Stimulated activated CD4-positive, alpha-beta T cell treated with anti-CD3 and anti-CD28 coated beads, Interleukin-1b, Interleukin-23, amount 100 ng/mL, for 1 hour (primary cell): ENCODE measurements at regions not wholly inside any gene's neighbourhood (a gene's known extent, or its start where the extent isn't known, plus 50 kb on each side); places are given as distances from the start of the nearest gene placed in this dataset.

Experiments used
- DNase-seq, 2 donors: peaks; one replicate each; pipeline ENCODE4 v3.0.0-alpha.2; 2020; ENCODE audit warnings: low read depth in 2 of 2

DNA sequence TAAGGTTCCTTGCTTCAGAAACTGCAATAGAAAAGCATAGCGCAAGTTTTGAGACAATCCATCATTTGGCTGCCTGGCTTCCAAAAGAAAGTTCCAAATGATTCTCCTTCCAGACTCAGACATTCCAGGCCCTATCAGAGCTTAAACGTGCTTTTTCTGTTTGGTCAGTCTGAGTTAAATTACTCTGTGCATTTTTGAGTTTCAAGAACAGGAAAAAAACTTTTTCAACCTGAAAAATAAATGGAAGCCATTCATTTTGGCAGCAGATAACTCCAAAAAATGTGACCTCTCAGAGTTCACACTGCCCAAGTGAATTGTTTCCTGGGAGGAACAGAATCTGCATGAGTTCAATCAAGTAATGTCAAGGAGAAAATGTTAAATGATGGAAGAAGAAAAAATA lies 354.2 kb downstream of the CXCL12 start:
- no peak for DNase-seq

- no peak for DNase-seq
These were observed 354.8 kb downstream of the CXCL12 start for GRCh38 chr10:44030132-44030531.

DNA sequence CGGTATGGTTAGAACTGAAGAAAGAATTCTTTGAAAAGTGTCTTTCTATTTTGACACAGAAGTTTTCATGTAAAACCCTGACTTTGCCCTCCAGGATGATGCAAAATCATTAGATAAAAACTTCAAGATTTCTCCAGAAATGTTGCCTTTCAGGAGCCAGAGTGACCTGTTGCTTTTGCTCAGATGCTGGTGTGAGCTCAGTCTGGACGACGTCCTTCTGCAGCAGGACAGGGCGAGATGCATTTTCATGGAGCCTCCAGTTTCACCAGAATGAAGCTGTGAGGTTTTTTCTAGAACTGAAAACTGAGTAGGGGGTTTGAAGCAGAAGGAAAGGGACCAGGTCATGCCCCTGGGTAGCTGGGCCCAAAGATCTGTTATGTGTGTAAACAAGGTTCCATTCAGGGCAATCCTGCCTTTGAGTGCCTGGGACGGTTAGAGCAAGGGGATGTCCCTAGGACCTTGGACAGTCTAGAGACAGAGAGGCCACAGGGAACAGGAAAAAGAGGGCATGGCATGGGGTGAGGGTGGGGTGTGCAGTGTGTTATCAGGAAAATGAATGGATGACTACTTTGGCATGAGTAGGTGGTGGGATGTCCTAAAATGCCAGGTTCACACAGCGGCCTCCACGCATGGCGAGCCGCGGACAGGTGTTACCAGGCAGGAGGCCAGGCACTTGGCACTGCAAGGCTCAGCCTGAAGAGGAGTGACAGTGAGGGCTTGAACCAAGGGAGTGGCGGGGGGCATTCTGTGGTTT lies 356.3 kb downstream of the CXCL12 start:
- no peak for DNase-seq

GRCh38 chr10:44024356-44025116 lies 360.4 kb downstream of the CXCL12 start:
- DNase-seq, result no peak

GRCh38 chr10:44023517-44023916 lies 361.4 kb downstream of the CXCL12 start:
- DNase-seq, result no peak

DNA sequence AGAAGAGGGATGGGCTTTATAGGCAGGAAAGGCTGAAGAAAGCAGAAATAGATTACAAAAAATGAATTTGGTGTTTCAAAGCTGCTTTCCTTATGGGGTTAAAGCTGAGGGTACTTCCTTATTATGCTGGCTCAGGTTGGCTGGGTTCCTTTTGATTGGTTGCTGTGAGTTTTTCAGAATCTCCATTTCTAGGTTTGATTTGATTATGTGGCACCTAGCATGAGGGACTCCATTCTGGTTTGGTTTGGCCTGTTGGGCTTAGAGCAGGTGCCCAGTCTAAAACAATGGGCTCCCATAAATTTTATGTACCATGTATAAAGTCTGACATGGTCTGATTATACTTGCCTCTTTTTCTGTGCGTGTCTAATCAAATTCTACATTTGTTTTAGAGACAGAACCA lies 362.7 kb downstream of the CXCL12 start:
- no peak for DNase-seq

DNA sequence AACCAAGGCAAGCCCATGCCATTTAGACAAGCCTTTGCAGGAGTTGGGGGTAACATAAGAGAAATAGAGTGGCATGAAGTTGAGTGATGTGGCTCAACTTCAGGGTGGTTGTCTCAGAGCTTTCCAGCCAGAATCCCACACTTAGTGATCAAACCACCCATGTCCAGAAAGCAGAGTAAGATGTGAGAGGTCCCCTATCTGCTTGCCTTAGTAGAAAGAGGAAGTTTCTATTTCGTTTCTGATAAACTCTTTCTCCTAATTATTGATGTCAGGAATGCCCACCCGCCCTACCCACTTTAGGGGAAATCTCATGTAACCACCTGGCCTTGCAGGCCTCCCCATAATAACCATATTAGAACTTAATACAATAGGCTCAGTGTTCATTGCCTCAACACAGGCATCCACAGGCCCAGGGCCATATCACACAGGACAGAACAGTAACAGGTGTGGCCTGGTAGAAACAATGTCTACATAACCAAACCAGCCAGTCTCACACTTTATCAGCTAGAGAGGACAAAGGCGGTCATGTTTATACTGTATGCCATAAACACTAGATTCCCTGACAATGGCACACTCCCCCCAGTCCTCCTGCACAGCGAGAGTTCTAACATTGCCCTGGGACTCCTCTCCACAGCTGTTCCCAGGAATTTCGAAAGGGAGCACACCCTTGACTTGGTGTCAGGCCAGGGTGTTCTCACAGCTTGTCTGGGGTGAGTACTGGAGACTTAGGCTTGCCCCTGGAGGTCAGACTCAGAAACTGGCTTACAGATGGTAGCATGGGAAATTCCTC lies 364.4 kb downstream of the CXCL12 start:
- DNase-seq, result no peak

DNA sequence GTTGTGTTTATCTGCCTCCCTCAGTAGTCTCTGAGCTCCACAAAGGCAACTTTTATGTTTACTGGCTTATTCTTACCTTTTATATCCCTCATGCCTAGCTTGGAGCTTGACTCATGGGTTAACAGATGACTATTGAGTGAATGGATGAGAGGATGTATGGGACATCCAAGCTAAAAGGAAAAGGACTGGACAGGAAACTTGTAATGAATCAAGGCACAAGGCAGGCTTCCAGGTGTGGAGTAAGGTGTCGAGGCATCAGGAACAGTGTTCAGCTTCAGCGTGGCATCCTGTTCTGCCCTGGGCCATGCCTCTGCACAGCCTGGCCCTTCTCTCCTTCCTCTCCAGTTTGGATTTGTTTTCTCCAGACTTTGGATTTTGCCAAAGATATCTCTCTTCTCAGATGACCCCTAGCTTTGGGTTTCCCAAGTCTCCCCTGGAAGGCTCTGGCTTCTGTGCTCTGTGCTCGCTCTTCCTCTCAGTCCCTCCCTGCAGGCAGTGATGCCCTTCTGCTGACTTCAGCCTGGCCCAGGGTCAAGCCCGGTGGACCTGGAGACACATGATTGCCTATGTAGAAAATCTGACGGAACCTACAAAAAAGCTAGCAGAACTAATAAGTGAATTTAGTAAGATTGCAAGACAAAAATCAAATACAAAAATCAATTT lies 367.3 kb downstream of the CXCL12 start:
- no peak for DNase-seq

GRCh38 chr10:44016589-44017482 lies 368.1 kb downstream of the CXCL12 start:
- no peak for DNase-seq

- no peak for DNase-seq
These were observed 367.2 kb upstream of the ZNF32 start for GRCh38 chr10:44015702-44016500.

GRCh38 chr10:44014644-44015250 lies 366.1 kb upstream of the ZNF32 start:
- DNase-seq, result no peak

DNA sequence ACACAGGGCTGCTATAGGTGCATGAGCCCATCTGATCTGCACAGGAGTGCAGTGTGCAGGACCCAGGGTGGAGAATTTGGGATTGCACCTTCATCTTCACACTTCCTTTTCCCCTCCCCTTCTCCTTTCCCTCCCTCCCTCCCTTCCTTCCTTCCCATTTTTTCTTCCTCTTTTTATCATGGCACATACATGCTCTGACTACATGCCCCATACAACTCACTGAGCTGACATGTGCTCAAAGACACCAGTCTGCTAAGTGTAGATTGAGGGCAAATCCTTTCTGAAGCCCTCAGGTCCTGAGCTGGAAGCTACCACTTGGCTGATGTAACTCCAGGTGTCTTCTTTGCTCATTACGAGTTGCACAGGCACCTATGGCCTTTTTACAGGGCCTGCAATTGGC lies 365.3 kb upstream of the ZNF32 start:
- no peak for DNase-seq

DNA sequence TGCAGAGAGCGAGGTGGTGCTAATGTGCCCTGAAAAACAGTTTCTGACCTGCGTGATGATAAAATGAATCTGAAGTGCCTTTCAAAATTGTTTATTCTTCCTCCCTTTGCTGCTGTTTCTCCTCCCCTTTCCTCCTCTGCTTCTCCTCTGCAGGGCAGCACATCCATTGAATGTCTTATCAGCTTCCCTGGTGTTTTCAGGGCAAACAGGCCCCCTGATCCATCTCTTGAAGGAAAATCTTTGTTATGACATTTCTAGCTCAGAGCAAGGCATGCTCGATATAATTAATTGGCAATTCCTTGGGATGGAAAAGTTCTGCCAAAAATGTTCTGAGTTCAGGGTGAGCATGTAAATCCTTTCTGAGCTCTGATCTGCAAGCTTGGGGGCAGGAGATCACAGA lies 364.2 kb upstream of the ZNF32 start:
- DNase-seq, result no peak

DNA sequence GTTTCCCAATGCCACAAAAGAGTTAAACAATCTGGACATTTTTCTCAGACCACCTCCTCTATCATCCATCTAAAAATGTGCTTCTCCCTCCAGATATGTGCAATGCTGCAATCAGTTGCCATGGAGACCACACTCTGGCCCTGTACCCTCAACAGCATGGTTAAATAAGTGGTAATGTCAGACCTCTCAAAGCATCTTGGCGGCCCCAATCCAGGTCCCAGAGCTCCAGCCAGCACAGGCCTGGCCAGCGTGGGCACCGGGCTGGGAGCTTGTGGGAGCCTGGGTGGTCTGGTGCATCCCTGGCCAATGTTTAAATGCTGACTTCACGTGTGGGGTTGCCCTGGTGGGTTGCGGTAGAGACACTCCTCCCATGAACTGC lies 362.9 kb upstream of the ZNF32 start:
- DNase-seq, result no peak

DNA sequence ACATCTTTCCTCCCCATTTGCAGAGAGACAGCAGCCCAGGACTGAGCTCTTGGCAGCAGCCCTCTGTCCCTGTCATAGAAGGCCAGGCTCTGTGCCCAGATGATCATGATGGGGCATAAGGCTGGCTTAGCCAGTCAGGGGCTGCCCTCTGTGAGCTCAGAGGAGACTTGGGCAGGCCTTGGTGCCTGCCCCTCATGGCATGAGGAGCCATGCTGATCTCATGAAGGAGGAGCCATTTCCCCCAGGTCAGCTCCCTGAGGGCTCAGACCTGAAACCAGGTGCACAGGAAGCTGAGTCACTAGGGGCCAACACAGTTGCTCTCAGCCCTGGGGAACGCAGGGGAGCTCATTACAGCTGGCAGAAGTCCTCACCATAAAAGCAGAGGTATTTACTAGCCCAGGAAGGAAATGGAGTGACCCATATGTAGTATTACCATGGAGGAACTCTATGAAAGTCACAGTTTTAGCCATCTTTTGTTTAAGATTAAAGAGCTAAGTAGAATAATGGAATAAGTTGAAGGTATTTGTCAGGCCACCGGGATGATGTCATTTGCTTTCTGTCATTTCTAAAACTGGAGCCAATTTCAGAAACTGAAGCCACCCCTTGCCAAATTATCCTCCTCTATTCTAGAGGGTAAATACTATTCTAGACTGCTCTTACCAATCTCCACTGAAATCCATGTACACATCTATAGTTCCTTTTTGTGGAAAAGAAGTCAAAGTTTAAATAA lies 362.4 kb upstream of the ZNF32 start:
- no peak for DNase-seq

GRCh38 chr10:44009891-44010632 lies 361.4 kb upstream of the ZNF32 start:
- no peak for DNase-seq

DNA sequence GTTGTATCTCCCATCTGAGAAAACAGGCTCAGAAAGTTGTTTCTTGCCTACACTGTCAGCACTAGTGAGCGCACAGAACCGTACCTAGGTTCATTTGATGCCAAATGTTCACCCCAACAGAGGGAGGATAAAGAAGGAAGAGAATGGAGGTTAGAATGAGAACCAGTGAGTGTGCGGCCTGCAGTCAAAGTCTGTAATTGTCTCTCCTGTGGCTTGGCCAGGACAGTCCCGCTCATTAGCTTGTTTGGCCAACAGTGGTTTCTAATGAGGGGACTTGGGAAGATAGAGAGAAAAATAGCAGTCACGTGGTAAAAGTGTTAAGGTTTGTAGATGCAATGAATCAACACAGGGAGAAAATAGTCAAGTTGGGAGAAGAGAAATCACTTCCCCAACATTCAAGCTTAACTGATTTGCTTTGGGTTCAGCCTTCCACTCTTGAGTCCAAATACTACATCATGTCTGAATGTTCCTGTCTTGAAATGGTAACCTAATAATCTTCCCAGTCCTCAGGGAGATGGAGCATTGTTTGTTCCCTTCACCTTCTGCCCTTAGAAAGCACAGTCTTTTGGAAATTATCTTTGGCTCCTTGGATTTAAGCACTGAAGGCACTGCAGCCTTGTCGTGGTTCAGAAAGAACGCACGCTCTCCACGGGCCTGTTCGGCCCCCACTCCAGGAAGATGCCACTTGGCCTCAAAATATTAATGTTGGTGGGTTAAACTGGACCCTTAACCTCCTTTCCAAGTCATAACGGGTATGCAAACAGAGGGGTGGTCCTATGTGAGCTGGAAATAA lies 360.4 kb upstream of the ZNF32 start:
- no peak for DNase-seq
